GM19043 (cell line): ENCODE measurements at regions not wholly inside any gene's neighbourhood (a gene's known extent, or its start where the extent isn't known, plus 50 kb on each side); places are given as distances from the start of the nearest gene placed in this dataset.
"Not testable (repeated sequence)": the region's sequence is repeated elsewhere in the genome, so short reads cannot be mapped to it uniquely, and the experiment has no call there.

Source experiments
- ATAC-seq: cut with Tn5 transposase; IDR thresholded peaks from one replicate; pipeline ENCODE4 v1.9.1; 2021; ENCODE audit warnings: low read depth; ENCODE audit not compliant: unreplicated experiment

DNA sequence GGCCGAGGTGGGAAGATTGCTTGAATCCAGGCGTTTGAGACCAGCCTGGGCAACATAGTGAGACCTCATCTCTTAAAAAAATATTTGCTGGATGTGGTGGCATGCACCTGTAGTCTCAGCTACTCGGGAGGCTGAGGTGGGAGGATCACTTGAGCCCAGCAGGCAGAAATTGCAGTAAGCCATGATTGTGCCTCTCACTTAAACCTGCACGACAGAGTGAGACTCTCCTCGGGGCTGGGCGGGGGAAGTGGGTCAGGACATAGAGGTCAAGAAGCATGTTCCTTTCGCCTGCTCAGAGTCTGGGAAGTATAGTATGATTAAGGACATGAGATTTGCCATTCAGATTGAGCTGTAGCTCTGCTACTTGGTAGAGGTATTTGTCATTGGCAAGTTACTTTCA is 52.3 kb downstream of the SEPTIN7 start:
- ATAC-seq = not testable (repeated sequence)

DNA sequence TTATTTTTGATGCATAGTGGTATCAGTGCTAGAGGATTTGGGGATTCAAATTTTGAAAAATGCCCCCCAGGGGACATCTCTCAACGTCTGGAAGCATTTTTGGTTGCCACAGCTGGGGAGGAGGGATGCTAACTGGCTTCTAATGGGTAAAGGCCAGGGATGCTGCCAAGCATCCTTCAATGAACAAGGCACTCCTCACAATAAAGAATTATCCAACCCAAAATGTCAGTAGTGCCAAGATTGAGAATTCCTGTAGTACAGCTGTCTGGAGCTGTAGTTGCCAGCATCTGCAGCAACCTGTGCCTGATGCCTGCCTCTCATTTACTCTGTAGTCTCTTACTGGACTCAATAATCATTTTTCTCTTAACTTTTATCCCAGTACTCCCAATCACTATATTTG is 53.5 kb downstream of the SEPTIN7 start:
- no peak for ATAC-seq

DNA sequence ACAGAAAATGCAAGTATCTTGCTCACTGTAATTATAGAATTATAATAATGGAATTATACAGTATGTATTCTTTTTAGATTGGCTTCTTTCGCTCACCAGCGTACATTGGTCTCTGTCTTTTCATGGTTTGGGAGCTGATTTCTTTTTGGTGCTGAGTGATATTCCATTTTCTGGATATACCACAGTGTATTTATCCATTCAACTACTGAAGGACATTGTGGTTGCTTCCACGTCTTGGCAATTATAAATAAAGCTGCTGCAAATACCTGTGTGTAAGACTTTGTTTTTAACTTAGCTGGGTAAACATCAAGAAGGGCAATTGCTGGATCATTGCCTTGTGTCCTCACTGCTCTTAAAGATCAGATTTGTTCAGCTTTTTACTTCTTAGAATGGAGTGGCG is 55.3 kb downstream of the SEPTIN7 start:
- no peak for ATAC-seq

DNA sequence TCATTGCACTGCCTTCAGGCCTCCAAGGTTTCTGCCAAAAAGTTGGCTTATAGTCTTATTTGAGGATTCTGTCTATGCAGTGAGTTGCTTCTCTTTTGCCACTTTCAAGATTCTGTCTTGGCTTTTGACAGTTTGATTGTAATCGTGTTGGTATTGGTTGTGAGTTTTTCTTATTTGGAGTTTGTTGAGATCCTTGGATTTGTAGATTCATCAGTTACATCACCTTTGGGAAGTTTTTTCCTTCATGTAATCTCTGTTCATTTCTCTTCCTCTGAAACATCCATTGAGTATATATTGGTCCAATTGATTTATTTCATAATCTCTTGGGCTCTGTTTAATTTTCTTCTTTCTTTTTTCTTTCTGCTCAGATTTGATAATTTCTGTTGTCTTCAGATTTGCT is 59.8 kb downstream of the SEPTIN7 start:
- no peak for ATAC-seq

DNA sequence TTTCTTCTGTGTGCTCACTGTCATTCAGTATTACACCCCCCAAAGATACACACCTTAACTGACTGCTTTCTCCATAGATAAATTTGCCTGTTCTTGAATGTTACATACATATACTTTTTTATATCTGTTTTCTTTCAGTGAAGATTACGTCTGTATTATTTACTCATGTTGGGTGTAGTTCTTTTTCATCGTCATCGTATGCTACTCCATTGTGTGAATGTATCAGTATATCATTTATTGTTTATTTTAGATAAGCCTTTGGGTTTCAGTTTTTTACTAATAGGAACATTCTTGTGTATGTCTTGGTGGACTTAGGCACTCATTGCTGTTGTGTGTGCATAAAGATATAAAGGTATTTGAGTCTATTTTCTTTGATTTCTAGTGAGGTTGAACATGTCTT is 64.4 kb downstream of the SEPTIN7 start:
- ATAC-seq = no peak

DNA sequence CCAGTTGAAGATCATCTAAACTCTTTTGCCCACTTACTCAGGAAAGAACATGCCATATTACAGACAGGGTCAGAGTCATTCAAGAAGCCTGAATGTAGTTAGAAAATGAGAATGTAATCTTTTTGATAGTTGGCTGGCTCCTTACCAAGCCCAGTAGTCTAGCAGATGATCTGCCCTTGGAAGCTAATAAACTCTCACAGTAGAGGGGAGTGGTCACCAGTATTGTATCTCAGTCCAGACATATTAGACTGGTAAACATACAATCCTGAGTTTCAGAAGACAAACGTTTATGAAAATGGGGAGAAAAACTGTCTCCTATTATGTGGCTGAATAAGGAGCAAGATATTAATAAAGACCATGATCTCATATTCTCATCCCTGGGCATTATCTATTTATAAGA is 65.3 kb downstream of the SEPTIN7 start:
- ATAC-seq = no peak

DNA sequence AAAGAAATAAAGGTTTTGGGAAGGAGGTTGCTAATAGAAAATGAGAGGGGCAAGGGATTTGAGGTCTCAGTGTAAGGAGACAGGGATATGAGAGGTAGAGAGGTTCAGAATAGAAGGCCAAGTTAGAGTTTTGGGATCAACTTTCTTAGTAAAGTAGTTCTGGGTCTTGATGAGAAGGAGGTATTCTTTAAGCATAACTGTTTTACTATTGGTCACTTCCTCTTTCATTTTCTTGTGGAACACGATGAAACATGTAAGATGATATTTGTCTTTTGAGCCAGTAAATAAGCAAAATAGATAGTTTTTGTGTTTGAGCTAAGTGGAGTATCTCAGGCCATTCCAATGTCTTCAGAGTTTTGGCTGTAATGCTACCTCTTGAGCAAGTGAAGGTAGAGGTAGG is 68.3 kb downstream of the SEPTIN7 start:
- ATAC-seq = not testable (repeated sequence)

DNA sequence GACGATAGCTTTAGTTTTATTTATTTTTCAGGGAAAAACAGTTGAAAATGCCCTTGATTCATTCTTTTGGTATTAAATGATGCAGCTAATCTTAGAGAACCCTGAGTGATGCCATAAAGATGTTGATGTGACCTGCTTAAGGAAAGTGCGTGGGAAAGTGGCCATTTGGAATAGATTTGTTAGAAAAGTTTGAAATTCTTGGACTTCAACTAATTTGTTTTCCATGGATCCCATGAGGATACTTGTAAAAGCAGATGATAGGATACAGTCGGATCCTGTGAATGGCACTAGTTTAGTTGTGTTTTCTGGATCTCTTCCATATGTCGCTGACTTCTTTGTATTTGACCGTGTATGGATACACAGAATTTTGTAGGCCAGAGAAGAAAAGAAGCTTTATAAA is 69.0 kb downstream of the SEPTIN7 start:
- ATAC-seq = no peak

DNA sequence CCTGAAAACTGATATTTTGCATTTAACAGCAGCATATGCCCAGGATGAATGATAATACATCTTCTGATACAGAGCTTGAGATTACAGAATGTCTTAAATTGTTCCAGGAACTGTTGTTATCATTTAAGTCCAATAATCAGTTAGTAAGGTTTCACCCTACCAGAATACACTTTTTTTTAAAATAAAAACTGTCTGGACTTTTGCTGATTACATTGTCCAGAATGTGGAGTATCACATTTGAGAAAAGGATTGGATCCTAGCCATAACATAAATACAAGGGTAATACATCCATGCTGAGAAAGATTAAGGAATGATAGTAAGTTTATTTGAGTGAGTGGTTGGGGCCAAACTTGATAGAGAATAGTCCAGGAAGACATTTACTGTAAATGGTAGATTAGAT is 71.0 kb downstream of the SEPTIN7 start:
- ATAC-seq = no peak

DNA sequence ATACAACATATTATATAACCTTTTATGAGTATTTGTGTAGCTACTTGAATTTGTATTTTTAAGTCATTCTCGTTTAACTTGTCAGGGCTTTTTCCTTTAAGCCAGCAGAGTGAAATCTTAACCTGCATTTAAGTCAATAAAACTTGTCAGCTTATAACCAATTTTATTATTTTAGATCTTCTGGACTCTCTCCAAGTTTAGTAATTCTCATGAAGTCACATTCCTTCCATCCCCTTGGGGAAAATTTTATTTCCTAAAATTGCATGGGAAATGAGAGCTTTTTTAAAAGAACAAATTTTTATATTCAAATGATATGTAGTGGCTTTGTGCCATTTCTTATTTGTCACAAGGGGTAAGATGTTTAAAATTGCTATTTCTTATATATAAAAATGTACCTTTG is 74.0 kb downstream of the SEPTIN7 start:
- ATAC-seq = no peak

DNA sequence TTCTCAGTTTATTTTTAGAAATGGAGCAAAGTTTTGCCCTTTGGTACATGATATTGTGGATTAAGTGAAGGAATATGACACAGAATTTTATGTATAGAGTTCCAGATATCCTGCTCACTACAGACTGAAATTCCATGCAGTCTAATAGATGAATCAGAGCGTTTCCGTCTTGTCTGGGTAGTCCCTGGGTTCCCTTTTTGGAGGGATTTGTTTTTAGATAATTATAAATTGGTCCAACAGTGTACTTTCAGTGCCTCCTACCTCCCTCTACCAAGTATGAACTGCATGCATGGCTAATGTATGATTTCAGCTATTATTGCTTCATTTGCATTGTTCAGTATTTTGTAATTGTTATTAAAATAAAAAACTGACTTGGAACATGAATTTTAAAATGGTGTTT is 74.4 kb downstream of the SEPTIN7 start:
- ATAC-seq = no peak

DNA sequence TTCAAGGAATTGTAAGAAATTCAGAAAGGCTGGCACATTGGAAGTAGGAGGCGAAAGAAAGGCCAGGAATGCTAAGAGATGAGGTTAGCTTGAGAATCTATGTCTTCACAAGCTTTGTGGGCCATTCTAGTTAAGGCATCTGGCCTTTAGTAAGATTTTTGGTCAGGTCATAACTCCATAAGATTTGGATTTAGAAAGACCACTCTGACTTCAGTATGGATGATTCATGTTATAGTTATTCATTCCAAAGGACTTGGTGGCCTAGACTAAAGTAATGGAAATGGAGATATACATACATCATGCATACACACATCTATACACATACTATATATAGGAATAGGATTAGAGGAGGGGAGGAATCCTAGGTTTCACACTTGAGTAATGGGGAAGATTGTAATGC is 77.5 kb downstream of the SEPTIN7 start:
- no peak for ATAC-seq

DNA sequence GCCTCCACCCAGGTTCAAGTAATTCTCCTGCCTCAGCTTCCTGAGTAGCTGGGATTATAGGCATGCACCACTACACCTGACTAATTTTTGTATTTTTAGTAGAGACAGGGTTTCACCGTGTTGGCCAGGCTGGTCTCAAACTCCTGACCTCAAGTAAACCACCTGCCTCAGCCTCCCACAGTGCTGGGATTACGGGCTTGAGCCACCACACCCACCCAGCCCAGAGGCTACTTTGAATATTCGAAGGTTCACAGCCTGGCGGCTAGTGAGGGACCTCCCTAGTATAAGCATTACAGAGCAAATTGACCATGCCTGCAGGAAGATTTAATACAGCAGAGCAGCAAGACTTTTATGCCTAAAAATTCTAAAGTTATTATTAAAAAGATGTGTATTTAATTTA is 86.6 kb downstream of the SEPTIN7 start:
- ATAC-seq = not testable (repeated sequence)

DNA sequence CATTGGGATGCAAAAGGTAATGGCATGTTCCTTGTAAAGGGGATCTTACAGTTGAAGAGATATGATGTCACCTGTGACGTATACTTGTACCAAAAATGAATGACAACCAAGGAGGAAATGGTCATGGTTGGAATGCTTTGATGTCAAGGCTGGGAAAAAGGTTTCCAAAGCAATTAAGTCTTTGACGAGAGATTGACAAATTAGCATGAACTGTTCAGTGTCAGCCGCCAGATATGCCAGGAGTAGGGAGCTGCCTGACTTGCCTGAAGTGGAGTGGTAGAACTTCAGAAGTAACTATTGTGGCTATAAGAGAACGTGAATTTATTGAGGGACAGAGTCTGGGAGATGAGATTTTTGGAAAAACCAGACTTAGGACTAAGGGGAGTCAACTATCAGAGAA is 88.1 kb downstream of the SEPTIN7 start:
- no peak for ATAC-seq

DNA sequence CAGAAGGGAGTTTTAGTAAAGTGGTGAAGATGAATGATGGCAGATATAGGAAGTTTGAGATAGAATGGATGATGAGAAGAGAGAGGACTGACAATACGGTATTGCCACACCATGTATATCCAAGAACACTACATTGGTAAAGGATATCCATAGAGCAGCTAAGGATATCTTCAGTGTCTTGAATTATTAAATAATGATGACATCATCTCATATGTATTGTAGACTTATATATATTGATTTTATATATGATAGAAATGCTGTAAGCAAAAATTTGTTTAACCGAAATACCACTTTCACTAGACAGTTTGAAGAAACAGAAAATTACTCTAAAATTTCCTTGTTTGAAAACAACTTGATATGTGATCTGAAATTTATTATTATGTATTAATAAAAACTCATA is 89.0 kb downstream of the SEPTIN7 start:
- no peak for ATAC-seq

DNA sequence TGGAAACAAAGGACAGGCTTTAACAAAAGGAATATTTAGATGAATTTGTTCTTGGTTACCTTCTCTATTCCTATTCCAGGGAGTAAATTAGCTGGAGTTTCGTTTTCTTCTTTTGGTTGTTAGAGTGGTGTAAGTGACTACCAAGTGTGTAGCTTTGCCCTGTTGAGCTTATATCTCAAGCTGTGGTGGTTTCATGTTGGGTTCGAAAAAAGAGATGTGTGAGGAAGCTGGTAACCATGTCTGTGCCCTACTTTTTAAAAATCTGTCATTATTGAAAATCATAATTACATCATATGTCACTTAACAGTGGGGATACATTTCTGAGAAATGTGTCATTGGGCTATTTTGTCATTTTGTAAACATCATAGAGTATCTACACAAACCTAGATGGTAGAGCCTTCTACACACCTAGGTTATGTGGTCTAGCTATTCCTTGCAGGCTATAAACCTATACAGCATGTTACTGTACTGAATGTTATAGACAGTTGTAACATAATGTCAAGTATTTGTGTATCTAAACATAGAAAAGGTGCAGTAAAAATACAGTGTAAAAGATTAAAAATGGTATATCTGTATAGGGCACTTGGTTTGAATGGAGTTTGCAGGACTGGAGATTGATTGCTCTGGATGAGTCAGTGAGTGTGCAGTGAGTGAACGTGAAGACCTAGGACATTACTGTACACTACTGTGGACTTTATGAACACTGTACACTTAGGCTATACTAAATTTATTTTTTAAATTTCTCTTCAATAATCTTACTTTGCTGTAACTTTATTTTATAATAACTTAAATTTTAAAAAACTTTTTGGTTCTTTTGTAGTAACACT is 90.4 kb downstream of the SEPTIN7 start:
- no peak for ATAC-seq

DNA sequence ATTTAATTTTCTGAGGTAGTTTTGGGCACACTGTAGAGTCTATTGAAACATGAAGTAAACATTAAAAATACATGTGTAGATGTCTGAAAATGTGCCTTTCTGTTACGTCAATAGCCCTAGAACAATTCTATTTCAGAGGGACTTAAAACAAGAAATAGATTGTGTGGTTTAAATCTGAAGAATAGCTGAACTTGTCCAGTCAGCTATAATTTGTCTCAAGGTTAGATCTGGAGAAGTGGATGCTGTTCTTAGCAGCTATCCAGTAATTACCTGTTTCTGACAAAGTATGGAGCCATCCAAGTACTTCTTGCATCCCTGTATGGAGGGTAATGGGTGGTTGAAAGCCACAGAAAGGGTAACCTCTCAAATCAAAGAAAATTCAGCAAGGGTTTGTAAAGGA is 92.8 kb downstream of the SEPTIN7 start:
- no peak for ATAC-seq

DNA sequence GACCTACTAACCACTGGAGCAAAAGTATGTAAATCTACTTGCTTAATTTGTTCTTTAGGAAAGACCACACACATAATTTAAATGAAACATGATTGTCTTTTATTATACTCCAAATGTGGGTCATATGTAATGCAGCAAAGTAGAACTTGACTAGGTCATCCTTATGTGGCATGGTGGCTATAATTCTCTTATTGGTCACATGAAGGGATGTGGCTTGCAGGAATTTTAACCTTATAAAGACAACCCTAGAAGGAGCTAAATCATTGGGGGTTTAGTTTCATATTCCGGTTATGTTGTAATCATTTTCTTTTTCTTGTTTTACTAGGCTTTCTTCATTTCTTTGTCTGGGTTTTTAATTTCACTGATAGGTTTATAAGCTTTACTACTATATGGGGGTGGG is 93.9 kb downstream of the SEPTIN7 start:
- ATAC-seq = no peak

DNA sequence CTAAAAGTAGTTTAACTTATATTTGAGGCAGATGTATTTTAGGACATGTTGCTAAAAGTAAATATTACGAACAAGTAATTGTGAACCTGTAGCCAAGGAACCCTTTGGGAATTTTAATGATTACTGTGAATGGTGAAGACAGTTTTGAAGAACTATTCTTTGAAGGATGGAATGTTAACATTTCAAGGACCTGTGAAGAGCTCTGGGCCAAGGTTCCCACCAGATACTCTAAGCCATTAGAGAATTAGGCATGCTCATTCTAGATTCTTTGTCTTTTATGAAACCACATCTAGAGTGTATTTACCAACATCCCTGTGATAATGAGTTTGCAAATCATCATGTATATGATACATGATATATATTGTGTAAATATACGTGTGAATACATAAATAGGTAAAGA is 99.8 kb downstream of the SEPTIN7 start:
- ATAC-seq = no peak

DNA sequence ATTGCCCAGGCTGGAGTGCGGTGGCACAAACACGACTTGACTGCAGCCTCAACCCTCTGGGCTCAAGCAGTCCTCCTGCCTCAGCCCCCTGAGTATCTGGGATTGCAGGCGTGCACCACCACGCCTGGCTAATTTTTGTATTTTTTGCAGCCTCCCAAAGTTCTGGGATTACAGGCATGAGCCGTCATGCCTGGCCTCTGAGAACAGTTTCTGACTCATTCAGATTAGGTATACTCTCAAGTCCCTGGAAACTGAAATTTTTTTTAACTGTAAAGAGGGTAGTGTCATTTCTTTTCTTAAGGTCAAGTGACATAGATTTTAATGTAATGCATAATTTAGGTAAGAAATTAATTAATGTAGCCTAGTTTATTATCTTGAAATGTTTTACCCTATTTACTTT is 104.7 kb downstream of the SEPTIN7 start:
- no peak for ATAC-seq

DNA sequence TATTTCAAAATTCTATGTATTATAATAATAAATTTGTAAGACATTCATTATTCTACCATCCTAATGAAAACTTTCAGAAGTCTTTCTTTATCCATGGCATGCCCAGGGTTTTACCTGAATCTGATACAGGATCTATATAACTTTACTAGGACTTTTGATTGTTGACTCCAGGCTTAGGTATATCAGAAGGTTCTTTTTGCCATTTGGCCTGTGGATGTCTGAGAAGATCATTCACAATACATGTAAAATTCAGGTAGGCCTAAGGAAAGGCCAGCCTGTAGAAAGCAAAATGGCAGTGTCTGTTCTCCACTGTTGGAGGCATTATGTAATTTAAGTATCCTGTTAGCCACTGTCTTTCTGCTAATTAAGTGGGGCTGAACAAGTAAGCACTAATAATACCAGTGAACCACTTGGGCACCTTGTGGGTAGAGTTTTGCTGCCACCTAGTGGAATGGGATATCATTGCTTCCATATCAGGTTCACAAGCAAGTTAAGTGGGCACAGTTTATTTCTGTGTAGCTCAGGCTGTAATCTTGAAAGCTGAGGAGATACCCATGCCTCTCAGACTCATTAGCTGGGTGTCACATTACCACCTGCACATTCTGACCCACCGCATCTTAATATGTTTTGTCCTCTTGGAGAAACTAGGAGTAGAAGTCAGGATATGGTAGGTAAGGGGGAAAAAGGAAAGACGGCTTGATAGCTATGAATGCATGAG is 105.5 kb downstream of the SEPTIN7 start:
- peak; percentile 91 for ATAC-seq
